GM21723 (cell line): ENCODE measurements at regions not wholly inside any gene's neighbourhood (a gene's known extent, or its start where the extent isn't known, plus 50 kb on each side); places are given as distances from the start of the nearest gene placed in this dataset.
"Not testable (repeated sequence)": the region's sequence is repeated elsewhere in the genome, so short reads cannot be mapped to it uniquely, and the experiment has no call there.

Experiments used
- ATAC-seq: cut with Tn5 transposase; IDR thresholded peaks from one replicate; pipeline ENCODE4 v1.9.1; 2021; ENCODE audit warnings: mild to moderate bottlenecking, moderate library complexity; ENCODE audit not compliant: unreplicated experiment

DNA sequence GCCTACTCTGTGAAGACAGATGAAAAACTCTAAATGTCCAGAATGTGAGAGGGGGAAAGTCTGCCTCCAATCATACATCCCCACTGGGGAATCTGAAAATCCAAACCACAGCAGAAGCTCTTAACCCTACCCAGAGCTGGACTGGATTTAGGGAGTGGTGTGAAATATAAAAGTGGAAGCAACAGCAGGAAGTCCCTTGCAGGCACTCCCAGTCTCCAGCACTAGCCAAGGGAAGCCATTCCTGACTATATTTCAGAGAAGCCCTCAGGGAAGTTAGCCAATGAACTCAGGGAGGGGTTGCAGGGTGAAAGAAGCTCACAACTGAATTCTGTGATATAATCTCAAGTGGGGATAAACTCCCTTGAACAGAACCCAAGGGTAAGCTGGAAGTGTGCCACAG lies 51.5 kb downstream of the CRPPA start:
- no peak for ATAC-seq

DNA sequence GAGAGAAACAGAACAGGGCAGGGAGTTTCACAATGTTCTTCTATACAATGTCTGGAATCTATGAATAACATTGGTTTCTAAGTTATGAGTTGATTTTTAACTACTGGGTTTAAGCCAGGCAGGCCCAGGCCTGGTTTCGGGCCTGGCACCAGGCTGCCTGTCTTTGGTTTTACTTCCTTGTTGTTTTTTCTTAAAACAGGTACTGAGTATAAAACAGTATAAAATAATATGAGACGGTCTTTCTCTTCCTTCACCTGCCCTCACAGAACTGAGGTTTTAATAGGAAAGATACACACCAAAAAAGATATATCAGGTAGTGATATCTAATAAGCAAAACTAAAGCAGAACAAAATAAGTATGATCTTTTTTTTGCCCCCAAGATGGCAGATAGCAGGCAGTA lies 52.0 kb downstream of the CRPPA start:
- ATAC-seq = not testable (repeated sequence)

DNA sequence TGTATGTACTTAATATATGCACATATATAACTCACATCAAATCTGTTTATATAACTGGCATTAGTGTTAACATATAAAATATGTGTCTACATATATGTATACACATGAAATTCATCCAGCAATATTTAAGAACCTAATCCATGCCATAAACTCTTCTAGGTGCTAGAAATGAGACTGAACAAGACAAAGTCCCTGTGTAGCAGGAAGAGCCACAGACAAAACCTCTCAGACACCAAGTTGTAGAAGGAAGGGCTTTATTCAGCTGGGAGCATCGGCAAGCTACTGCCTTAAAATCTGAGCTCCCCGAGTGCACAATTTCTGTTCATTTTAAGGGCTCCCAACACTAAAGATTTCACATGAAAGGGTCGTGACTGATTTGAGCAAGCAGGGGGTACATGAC lies 52.5 kb downstream of the CRPPA start:
- no peak for ATAC-seq

DNA sequence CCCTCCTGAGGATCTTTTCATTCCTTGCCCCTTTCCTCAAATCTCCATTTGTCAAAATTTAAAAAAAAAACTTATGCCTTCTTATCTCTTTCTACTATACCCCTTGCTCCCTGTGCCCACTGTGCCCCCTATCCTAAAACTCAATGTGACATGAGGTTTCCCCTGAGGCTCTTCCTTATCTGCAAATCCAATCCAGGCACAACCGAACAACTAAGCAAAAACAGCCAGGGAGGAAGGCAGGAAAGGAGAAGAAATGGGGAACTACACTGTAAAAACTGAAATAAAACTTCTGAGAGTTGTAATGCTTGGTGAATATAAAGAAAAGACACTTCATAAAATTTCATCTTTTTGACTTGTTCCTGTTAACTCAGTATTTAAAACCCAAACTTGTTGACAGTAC lies 54.2 kb downstream of the CRPPA start:
- no peak for ATAC-seq

DNA sequence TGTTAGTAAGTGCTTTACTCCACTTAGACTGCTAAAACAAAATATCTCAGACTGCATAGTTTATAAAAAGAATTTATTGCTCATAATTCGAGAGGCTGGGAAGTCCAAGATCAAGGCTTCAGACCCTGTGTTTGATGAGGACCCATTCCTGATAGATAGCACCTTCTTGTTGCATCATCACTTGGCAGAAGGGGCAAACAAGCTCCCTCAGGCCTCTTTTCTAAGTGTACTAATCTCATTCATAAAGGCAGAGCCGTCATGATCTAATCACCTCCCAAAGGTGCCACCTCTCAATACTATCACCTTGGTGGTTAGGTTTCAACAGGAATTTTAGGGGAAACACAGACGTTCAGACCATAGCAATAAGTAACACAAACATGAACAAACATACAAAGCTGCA lies 55.4 kb downstream of the CRPPA start:
- no peak for ATAC-seq

DNA sequence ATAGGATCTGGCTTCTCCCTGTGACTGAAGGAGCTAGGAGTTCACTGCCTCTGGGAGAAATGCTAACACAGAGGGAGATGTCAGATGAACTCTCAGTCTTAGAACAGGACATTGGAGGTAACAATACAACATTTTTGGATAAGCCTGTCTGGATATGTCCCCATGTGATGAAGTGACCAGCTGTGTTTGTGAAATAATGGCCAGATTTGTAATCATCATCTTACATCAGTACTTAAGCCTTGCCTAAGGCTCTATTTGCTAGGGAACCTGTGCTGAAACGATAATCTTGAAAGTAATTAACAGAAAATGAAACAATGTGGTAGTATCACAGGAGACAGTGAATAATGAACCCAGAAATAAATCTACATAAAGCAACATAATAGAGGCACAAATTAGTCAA lies 56.2 kb downstream of the CRPPA start:
- ATAC-seq = no peak

DNA sequence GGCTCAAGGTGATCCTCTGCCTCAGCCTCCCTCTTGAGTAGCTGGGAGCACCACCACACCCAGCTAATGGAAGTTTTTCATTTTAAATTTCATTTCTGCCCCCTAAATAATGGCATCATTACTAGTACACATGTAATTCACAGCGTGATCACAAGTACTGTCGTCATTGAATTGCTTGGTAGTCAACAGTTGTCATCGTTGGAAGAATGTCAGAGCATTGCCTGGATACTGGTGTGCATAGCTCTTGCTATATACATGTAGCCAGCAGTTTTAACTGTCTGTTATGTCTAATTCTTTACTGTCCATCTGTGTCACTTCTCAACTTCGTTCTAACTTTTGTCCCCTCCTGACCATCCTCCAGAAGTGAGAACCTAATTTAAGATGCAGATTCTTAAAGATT lies 62.1 kb downstream of the CRPPA start:
- ATAC-seq = no peak

DNA sequence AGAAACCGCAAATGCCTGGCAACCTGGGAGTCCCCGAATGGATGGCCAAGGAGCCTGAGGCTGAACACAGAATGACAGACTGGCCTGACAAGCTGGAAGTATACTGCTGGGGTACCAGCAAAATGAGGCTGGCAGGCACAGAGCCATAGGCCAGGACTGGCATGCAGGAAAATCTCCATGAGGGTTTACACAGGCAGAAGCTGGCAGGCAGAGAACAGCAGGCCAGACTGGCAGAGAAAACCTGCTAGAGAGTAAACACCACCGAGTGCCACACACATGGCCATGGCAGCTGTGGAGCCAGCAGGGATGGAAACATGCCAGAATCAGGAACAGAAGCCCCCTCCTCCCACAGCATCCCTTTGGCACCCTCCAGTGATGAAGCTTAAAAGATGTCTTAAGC lies 63.4 kb downstream of the CRPPA start:
- ATAC-seq = no peak

DNA sequence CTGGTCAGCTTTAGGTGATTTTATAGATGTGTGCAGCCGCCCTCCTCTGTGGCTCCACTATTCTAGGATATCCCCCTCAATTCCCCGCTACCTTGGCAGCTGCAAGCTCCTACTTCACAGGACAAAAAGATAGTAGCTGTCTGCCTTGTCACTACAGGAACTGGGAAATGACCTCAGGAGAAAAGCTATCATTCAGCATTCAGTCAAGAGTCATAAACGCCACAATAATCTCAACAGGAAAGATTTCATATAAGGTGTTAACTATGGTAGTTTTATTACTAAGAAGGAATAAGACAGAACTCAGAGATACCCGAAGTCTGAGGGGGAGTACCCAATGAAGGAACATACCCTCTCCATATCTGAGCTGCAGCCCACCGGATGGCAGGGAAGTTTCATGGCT lies 63.9 kb downstream of the CRPPA start:
- ATAC-seq = no peak

DNA sequence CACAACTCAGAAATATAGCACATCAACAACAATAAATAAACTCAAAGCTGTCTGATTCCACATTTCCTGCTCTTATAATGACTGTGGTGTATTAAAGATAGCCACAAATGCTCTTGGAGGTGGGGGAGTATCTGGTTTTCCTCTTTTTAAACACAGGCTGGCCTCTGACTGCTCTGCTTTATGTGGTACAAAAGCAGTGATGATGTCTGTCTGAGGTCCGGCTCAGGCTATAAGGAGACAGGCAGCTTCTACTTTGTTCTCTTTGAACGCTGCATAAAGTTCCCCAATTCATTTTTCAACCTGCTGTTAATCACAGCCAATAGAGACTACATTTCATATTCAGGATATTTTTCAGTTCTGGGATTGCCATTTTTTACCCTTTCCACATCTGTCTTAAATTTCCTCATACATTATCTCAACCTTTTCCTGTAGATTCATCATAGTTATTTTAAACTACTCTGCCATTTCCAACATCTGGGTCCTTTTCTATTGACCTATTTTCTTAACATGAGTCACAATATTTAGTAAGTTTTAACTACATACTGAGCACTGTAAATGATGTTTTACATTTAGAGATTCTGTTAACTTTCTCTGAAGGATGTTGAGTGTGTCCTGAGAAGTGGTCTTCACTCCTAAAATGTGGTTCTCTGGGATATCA lies 64.9 kb downstream of the CRPPA start:
- no peak for ATAC-seq

DNA sequence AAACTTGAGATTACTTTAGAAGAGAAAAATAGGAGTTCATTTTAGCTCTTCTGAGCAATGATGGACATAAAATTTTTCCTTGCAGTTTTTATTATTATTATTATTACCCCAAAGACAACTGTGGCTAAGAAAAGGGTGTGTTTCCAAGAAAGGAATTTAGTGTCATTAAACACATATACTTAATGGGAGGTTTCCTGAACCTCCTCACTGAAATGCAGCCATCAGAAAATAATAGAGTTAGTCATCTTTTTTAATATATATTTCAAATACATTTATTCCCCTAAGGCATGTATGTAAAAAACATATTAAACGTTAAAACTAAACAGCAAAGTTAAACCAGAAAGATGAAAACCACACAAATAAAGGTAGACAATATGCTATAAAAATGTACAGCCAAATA lies 66.8 kb downstream of the CRPPA start:
- no peak for ATAC-seq

DNA sequence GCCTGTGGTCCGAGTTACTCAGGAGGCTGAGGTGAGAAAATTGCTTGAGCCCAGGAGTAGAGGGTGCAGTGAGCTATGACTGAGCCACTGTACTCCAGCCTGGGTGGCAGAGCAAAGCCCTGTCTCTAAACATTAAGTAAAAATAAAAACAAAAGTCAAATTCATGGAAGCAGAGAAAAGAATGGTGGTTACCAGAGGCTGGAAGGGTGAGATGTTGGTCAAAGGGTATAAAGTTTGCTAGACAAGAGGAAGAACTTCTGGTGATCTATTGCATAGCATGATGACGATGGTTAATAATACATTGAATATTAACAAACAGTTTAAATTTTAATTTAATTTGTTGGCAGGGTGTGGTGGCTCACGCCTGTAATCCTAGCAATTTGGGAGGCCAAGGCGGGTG lies 68.1 kb downstream of the CRPPA start:
- ATAC-seq = no peak

DNA sequence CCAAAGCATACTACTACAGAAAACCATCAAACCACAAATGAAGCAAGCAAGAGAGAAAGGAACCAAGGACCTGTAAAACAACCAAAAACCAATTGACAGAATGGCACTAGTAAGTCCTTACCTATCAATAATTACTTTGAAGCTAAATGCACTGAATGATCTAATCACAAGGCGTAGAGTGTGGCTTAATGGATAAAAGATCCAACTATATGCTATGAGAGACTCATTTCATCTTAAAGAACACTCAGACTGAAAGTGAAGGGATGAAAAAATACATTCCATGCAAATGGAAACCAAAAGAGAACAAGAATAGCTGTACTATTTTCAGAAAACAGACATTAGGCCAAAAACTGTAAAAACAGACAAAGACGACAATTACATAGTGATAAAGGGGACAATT lies 70.7 kb downstream of the CRPPA start:
- ATAC-seq = peak; percentile 63

DNA sequence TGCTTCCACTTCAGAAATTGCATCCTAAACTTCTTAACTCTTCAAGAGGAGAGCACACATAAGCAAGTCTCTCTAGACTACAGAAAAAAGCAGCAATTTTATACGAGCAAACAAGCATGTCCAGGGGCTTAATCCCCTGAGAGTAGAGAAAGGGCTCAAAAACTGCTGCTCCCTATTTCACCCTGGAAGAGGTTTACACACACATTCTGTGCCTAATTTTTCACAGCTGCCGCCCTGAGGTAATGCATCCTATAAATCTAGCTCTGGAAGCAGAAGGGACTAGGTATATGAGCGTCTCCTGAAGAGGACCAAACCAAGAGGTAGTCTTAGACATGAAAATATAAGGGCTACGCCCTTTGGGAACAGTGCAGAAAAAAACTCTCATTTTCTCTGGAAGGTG lies 73.1 kb downstream of the CRPPA start:
- no peak for ATAC-seq

DNA sequence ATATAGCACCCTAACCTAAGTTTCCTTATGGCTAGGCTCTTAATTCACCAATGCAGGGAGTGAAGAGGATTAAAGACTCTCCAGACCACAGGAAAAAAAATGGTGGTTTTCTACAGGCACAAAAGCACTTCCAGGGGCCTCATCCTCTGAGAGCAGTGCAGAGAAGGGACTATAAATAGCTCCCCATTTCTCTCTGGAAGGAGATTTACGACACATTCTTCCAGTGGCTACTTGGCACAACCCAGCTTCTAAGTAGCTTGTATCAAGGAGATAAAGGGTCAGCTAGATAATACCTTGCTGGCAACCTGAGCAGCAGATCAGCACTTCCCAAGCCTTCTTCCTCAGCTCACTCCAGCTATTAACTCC lies 73.5 kb downstream of the CRPPA start:
- ATAC-seq = no peak

DNA sequence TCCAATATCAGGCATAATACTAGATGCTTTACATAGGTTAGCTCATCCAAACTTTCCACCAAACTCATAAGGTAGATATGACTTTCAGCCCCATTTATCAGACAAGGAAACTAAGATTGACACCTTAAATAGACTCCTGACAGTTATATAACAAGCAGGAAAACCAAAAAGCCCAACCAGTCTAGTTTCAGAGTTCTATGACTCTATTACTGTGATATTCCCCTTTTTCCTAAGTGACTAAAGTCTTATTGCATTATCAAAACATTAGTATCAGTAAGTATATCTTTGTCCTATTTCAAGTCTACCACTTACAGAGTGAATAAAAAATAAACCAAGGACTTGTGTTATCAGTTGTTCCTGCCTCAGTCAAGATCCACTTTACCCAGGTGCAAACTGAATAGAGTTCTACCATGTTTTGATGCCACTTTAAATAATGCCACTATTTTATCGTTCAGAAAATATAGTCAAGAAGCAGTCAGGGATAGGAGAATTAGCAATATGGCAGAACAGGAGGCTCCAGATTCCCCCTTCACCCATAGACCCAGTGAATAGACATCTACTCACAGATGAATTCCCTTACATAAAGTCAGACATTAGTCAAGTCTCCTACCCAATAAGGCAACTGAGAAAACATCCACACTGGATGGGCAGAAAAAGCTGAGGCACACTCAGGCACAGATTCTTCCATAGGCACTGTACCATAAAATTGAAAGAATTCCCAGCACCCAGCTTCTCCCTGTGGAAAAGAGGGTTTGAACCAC lies 74.1 kb downstream of the CRPPA start:
- no peak for ATAC-seq

DNA sequence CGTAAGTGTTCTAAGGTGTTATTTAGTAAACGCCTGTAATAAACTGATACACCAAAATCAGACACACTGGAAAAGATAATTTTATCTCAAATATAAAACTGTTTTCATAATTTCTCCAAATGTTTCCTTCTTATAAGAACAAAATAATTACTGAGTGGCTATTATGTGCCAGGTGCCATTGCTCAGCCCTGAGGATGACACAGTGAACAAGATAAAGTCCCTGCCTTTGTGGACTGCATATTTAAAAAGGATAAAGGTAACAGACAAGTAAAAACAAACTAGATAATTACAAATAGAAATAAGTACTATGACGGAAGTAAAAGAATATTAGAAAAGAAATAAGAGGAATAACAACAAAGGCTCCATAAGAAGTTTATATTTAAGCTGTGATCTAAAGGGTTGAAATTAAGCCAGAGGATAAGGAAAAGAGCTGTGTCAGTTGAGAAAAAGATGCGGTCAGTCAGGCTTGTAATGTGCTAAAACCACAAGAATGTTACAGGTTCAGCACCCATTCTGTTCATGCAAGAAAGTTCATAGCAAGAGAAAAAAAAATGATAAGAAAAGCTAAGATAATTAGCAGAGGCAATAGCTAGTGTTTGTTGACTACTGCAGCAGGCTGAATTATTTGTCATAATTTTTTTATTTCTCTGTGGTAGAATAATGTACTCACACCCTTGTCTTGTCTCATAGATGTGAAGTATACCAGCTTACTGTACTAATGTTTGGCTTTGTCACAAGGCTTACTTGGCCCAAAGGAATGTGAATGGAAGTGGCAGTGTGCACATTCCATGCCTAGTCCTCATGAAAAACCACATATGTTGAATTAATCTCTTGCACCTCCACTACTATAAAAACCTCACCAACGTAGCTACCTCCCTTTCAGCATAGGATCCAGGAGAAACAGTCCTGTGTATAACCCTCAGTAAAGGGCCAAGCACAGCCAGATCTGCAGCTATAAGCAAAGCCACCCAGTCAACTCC lies 75.1 kb downstream of the CRPPA start:
- peak; percentile 62 for ATAC-seq

DNA sequence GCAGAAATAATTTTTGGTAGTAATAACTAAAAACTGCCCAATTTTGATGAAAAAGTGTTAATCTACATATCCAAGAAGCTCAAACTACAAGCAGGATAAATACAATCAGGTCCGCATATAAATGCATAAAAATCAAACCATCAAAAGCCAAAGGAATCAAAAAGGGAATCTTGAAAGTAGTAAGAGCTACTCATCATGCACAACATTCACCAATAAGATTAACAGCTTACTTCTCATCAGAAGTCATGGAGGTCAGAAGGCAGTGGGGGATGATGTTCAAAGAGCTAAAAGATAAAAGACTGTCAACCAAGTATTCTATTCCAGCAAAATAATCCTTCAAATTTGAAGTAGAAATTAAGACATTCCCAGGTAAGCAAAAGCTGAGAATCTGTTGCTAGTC lies 76.4 kb downstream of the CRPPA start:
- no peak for ATAC-seq

DNA sequence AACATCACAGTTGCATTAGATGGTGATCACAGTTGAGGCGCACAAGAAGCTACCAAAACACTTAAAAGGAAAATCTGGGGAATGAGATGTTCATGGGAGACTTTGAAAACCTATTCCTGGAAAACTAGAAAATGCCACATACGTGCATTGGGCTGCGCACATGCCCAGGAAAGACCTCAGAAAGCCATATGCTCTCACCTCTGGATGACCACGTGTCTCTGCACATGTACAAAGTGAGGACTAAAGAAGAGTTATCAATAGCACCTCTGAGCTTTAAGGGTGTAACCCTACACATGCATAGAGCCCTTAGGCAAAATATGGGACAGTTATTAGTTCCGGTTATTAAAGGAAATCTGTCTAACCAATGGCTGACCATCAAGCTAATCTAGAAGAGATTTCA lies 77.7 kb downstream of the CRPPA start:
- no peak for ATAC-seq

DNA sequence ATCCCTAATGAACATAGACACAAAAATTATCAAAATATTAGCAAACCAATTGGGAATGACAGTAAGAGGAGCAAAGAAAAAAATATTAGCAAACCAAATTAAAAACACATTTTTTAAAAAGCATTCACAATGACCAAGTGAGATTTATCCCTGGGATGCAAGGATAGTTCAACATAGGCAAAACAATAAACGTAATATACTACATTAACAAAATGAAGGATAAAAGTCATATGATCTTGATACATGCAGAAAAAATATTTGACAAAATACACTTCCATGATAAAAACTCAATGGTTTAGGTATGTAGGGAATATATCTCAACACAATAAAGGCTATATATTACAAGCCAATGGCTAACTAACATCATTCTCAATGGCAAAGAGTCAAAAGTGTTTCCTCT lies 83.3 kb downstream of the CRPPA start:
- ATAC-seq = no peak

DNA sequence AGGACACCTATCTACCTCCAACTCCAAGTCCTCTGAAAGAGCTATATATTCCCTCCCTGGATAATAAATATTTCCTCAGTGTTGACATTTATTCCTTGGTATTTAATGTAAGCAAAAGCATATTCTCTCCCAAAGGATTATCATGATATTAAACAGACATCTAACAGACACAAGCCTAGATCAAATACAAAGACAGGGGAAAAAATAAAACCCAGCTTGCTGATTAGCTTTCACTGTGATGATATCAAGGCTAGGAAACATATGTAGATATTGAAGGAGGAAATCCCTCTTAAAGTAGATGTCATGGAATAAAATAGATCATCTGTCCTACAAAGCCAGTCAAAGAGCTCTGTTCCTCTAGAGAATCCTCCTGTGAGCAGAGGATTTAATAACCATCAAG lies 95.2 kb downstream of the CRPPA start:
- no peak for ATAC-seq

DNA sequence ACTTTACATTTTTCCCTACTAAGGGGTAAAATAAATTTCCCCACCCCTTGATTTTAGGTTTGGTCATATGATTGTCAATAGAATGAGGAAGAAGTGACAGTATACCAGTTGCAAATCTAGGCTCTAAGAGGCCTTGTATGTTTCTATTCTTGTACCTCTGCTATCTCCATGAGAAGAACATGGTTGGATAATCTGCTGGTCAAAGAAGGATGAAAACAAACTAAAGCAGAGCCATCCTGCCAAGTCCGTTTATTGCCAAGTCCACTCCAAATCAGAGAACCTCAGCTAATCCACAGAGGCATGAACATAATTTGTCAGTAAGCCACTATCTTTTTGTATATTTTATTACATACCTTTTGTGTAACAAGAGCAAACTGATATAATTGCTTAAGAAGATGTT lies 98.0 kb downstream of the CRPPA start:
- no peak for ATAC-seq
